IMR-90 (cell line): ENCODE measurements at regions not wholly inside any gene's neighbourhood (a gene's known extent, or its start where the extent isn't known, plus 50 kb on each side); places are given as distances from the start of the nearest gene placed in this dataset.

Source experiments
- ATAC-seq: fragments of 200-7000 bp; cut with Tn5 transposase; 2 replicates; pipeline ENCODE4 v1.9.1; 2020; ENCODE audit warnings: low read depth, mild to moderate bottlenecking, moderate library complexity
- BruUV-seq: library from RNA; stranded (reverse); fragments of 400-500 nt; replicated peaks from 2 replicates; lab custom pipeline; 2021; lab: Mats Ljungman, UMichigan
- CTCF ChIA-PET: fragments of 300-600 bp; formaldehyde crosslinking; extraction: SDS; loops from one replicate; lab custom pipeline; 2021; ENCODE audit warnings: antibody characterized with exemption; lab: Yijun Ruan, JAX
- POLR2A ChIA-PET: fragments of 300-600 bp; sonication (Branson Sonifier 250); formaldehyde crosslinking; loops from one replicate; lab custom pipeline; 2022; ENCODE audit warnings: antibody characterized with exemption; ENCODE audit not compliant: unreplicated experiment; lab: Charles Lee
- DNase-seq: peaks from one replicate; pipeline ENCODE4 v3.0.0; 2013
- H2AFZ ChIP-seq: replicated peaks from 2 replicates; pipeline ENCODE3; 2013; ENCODE audit warnings: low read length, mild to moderate bottlenecking; ENCODE audit not compliant: poor library complexity
- H2AK5ac ChIP-seq: 2 replicates; pipeline ENCODE4 v1.6.1; 2013; ENCODE audit warnings: low read depth, low read length, inconsistent platforms
- H2AK9ac ChIP-seq: replicated peaks from 2 replicates; pipeline ENCODE3; 2013; ENCODE audit warnings: mild to moderate bottlenecking, low read depth, low read length, moderate library complexity; ENCODE audit not compliant: poor library complexity
- H2BK120ac ChIP-seq: 2 replicates; pipeline ENCODE4 v1.6.1; 2013; ENCODE audit warnings: low read depth, low read length, inconsistent platforms
- H2BK15ac ChIP-seq: 3 replicates; pipeline ENCODE4 v1.6.1; 2013; ENCODE audit warnings: low read depth, low read length, inconsistent platforms
- H2BK20ac ChIP-seq: 2 replicates; pipeline ENCODE4 v1.6.1; 2013; ENCODE audit warnings: low read depth, mild to moderate bottlenecking, inconsistent platforms, low read length, moderate library complexity
- H2BK5ac ChIP-seq: 2 replicates; pipeline ENCODE4 v1.6.1; 2013; ENCODE audit warnings: mild to moderate bottlenecking, low read depth, low read length, inconsistent platforms; ENCODE audit not compliant: poor library complexity, severe bottlenecking
- H3K14ac ChIP-seq: replicated peaks from 2 replicates; pipeline ENCODE4 v1.6.1; 2013; ENCODE audit warnings: low read depth, low read length, inconsistent platforms
- H3K18ac ChIP-seq: 2 replicates; pipeline ENCODE4 v1.6.1; 2013; ENCODE audit warnings: low read depth, low read length, control low read depth
- H3K23ac ChIP-seq: 2 replicates; pipeline ENCODE4 v1.6.1; 2013; ENCODE audit warnings: low read depth, low read length, inconsistent platforms
- H3K27ac ChIP-seq: 2 replicates; pipeline ENCODE4 v1.5.1; 2013; ENCODE audit warnings: mild to moderate bottlenecking, control low read depth, low read length; ENCODE audit not compliant: insufficient read depth
- H3K27me3 ChIP-seq: 2 replicates; pipeline ENCODE4 v1.6.1; 2013; ENCODE audit warnings: low read length; ENCODE audit not compliant: control insufficient read depth, insufficient read depth
- H3K36me3 ChIP-seq: 2 replicates; pipeline ENCODE4 v1.6.1; 2013; ENCODE audit warnings: low read length, mixed read lengths; ENCODE audit not compliant: control insufficient read depth, insufficient read depth
- H3K4ac ChIP-seq: 2 replicates; pipeline ENCODE4 v1.6.1; 2013; ENCODE audit warnings: low read depth, low read length, inconsistent platforms
- H3K4me1 ChIP-seq: 2 replicates; pipeline ENCODE4 v1.6.1; 2013; ENCODE audit warnings: low read length, mixed read lengths; ENCODE audit not compliant: control insufficient read depth, insufficient read depth
- H3K4me2 ChIP-seq: 2 replicates; pipeline ENCODE4 v1.6.1; 2013; ENCODE audit warnings: low read depth, mild to moderate bottlenecking, control low read depth, low read length, moderate library complexity
- H3K4me3 ChIP-seq: 2 replicates; pipeline ENCODE4 v1.5.1; 2013; ENCODE audit warnings: low read depth, mild to moderate bottlenecking, control low read depth, low read length, moderate library complexity; ENCODE audit not compliant: insufficient read depth
- H3K56ac ChIP-seq: 2 replicates; pipeline ENCODE4 v1.6.1; 2013; ENCODE audit warnings: low read length, inconsistent platforms; ENCODE audit not compliant: insufficient read depth; ENCODE audit errors: extremely low read depth
- H3K79me1 ChIP-seq, 2 experiments: 2 replicates each; pipeline ENCODE4 v1.6.1; 2013; ENCODE audit warnings: low read length in 2 of 2, inconsistent platforms in 1 of 2, low read depth in 1 of 2
- H3K9ac ChIP-seq: 2 replicates; pipeline ENCODE4 v1.6.1; 2013; ENCODE audit warnings: low read depth, low read length, control low read depth
- H3K9me1 ChIP-seq: 2 replicates; pipeline ENCODE4 v1.6.1; 2013; ENCODE audit warnings: low read length, inconsistent platforms; ENCODE audit not compliant: insufficient read depth
- H3K9me3 ChIP-seq: 2 replicates; pipeline ENCODE4 v1.6.1; 2013; ENCODE audit warnings: low read length; ENCODE audit not compliant: control insufficient read depth, insufficient read depth
- H4K20me1 ChIP-seq: 2 replicates; pipeline ENCODE4 v1.6.1; 2013; ENCODE audit warnings: low read length, inconsistent platforms; ENCODE audit not compliant: insufficient read depth
- H4K5ac ChIP-seq: 2 replicates; pipeline ENCODE4 v1.6.1; 2013; ENCODE audit warnings: mild to moderate bottlenecking, low read depth, low read length, control low read depth
- H4K8ac ChIP-seq, 2 experiments: 2 replicates each; pipeline ENCODE4 v1.6.1; 2013; ENCODE audit warnings: low read depth in 2 of 2, low read length in 2 of 2, control low read depth in 1 of 2, inconsistent platforms in 1 of 2
- H4K91ac ChIP-seq: 2 replicates; pipeline ENCODE4 v1.6.1; 2013; ENCODE audit warnings: low read depth, low read length, inconsistent platforms; ENCODE audit not compliant: insufficient read depth
- RAD21 ChIP-seq: IDR thresholded peaks from 2 replicates; pipeline ENCODE4 v1.6.1; 2012; ENCODE audit warnings: low read length, improper control_type of control experiment
- USF2 ChIP-seq: fragments of 150-350 bp; IDR thresholded peaks from 2 replicates; pipeline ENCODE4 v1.6.1; 2017; ENCODE audit warnings: mild to moderate bottlenecking, antibody characterized with exemption, low read length, low read depth
- whole genome bisulfite sequencing, 2 experiments: methylation state at CpG; one replicate each; pipeline versions ENCODE4 v1.1.5 to v1.1.7; 2013; ENCODE audit warnings: missing lambda C conversion rate in 2 of 2; ENCODE audit not compliant: insufficient read length in 1 of 2; ENCODE audit errors: extremely low coverage in 2 of 2; 5-methylcytosine and 5-hydroxymethylcytosine counted together
- dilution Hi-C: fragments of 300-500 bp; cut with HindIII; formaldehyde crosslinking; loops from one replicate; pipeline ENCODE4 v1.14.3; 2018; ENCODE audit warnings: low sequenced_read_pairs; ENCODE audit not compliant: unreplicated experiment
- in situ Hi-C: fragments of 300-500 bp; cut with MboI; formaldehyde crosslinking; loops from 3 replicates; pipeline ENCODE4 v1.14.3; 2019; ENCODE audit warnings: low sequenced_read_pairs, inconsistent platforms, mixed read lengths
- intact Hi-C: fragments of 100-400 bp; cut with micrococcal nuclease; formaldehyde crosslinking; loops from 2 replicates; pipeline ENCODE4 v1.10.0; 2022

- dilution Hi-C loops = no loop called here
- TF ChIP-seq RAD21 = no peak
- no peak for TF ChIP-seq USF2
Observed at GRCh38 chr11:109974523-109974922, 118.7 kb upstream of the ZC3H12C start.

More at GRCh38 chr11:109974523-109974922, 118.7 kb upstream of the ZC3H12C start:
- ChIA-PET POLR2A (no interaction called here), CTCF (no interaction called here)
- no peak overlapping the region for H2BK120ac ChIP-seq
- no peak overlapping the region for H2AK9ac ChIP-seq
- H2BK15ac ChIP-seq = no peak overlapping the region
- H2AK5ac ChIP-seq = no peak overlapping the region
- no peaks in the 10 kb centered on the region for H3K36me3 ChIP-seq
- no peak overlapping the region for H4K5ac ChIP-seq
- in situ Hi-C loops (loop anchor here (25.0 kb wide), 1 partner anchor 213 kb away; no protein-coding TSS in a partner anchor), intact Hi-C loops (no loop called here)
- H4K20me1 ChIP-seq = no peaks in the 10 kb centered on the region
- H3K27ac ChIP-seq = no peak overlapping the region
- H3K18ac ChIP-seq = no peak overlapping the region
- H3K4ac ChIP-seq = no peak overlapping the region
- H3K27me3 ChIP-seq = no peaks in the 10 kb centered on the region
- H3K9ac ChIP-seq = no peak overlapping the region
- ATAC-seq (no peak), DNase-seq (no peak)
- no peak overlapping the region for H2BK5ac ChIP-seq
- H3K14ac ChIP-seq = no peak overlapping the region
- no peak overlapping the region for H4K8ac ChIP-seq
- H4K91ac ChIP-seq = no peak overlapping the region
- H3K9me3 ChIP-seq = no peaks in the 10 kb centered on the region
- no peak overlapping the region for H3K4me2 ChIP-seq
- no peaks in the 10 kb centered on the region for H3K9me1 ChIP-seq
- no peaks in the 10 kb centered on the region for H3K79me1 ChIP-seq
- H3K4me3 ChIP-seq = no peak overlapping the region
- H3K4me1 ChIP-seq = peaks cover 3% of the 10 kb centered on the region; the same call in 1 of the 2 replicates
- 73% methylated on average over 2 of the region's 3 CpGs; no CpG with 5 or more reads in 1 of the 2 experiments for WGBS, 2 experiments
- no peak overlapping the region for H2AFZ ChIP-seq
- no peak overlapping the region for H2BK20ac ChIP-seq
- BruUV-seq = no TSS peak
- no peak overlapping the region for H3K23ac ChIP-seq
- no peak overlapping the region for H3K56ac ChIP-seq
